ENCODE measurements at regions not wholly inside any gene's neighbourhood (a gene's known extent, or its start where the extent isn't known, plus 50 kb on each side); places are given as distances from the start of the nearest gene placed in this dataset.

- Mint-ChIP-seq H3K4me1 (peaks cover 22% of the 10 kb centered on the region), H3K9me3 (peaks cover 2% of the 10 kb centered on the region), H3K4me3 (no peak overlapping the region), H3K36me3 (ENCODE audit: low read depth) (no peaks in the 10 kb centered on the region), H3K27ac (ENCODE audit: unreplicated experiment) (no peak overlapping the region), H3K27me3 (ENCODE audit: low read depth) (no peaks in the 10 kb centered on the region)
- DNase-seq (ENCODE audit: low read depth, low spot score), result no peak
- TF ChIP-seq CTCF (conservative IDR thresholded peaks at IDR 0.05), result no peak
These were observed 244.2 kb downstream of the ETS1 start for GRCh38 chr11:128343135-128343514.

GRCh38 chr11:128342511-128343134 is 244.7 kb downstream of the ETS1 start:
- Mint-ChIP-seq H3K27me3 (ENCODE audit: low read depth) (no peaks in the 10 kb centered on the region), H3K4me3 (no peak overlapping the region), H3K4me1 (peaks cover 22% of the 10 kb centered on the region), H3K36me3 (ENCODE audit: low read depth) (no peaks in the 10 kb centered on the region), H3K9me3 (peaks cover 2% of the 10 kb centered on the region), H3K27ac (ENCODE audit: unreplicated experiment) (no peak overlapping the region)
- TF ChIP-seq CTCF (conservative IDR thresholded peaks at IDR 0.05), result no peak
- DNase-seq (ENCODE audit: low read depth, low spot score), result no peak

GRCh38 chr11:128341280-128342248 is 245.8 kb downstream of the ETS1 start:
- Mint-ChIP-seq H3K27ac (ENCODE audit: unreplicated experiment) (no peak overlapping the region), H3K9me3 (peaks cover 2% of the 10 kb centered on the region), H3K4me1 (peaks cover 25% of the 10 kb centered on the region), H3K27me3 (ENCODE audit: low read depth) (no peaks in the 10 kb centered on the region), H3K4me3 (peak overlapping the region; percentile 14), H3K36me3 (ENCODE audit: low read depth) (no peaks in the 10 kb centered on the region)
- no peak for TF ChIP-seq CTCF (conservative IDR thresholded peaks at IDR 0.05)
- DNase-seq (ENCODE audit: low read depth, low spot score), result no peak

GRCh38 chr11:128339792-128340191 is 247.6 kb downstream of the ETS1 start:
- Mint-ChIP-seq H3K27me3 (ENCODE audit: low read depth) (no peaks in the 10 kb centered on the region), H3K4me1 (peaks cover 43% of the 10 kb centered on the region), H3K4me3 (no peak overlapping the region), H3K36me3 (ENCODE audit: low read depth) (no peaks in the 10 kb centered on the region), H3K9me3 (peaks cover 2% of the 10 kb centered on the region), H3K27ac (ENCODE audit: unreplicated experiment) (no peak overlapping the region)
- DNase-seq (ENCODE audit: low read depth, low spot score), result no peak
- TF ChIP-seq CTCF (conservative IDR thresholded peaks at IDR 0.05), result no peak

- DNase-seq (ENCODE audit: low read depth, low spot score), result no peak
These were observed 248.5 kb downstream of the ETS1 start for GRCh38 chr11:128338811-128339210.

More at GRCh38 chr11:128338811-128339210, 248.5 kb downstream of the ETS1 start:
- peaks cover 52% of the 10 kb centered on the region for H3K4me1 Mint-ChIP-seq
- H3K36me3 Mint-ChIP-seq (ENCODE audit: low read depth), result no peaks in the 10 kb centered on the region
- peaks cover 2% of the 10 kb centered on the region for H3K9me3 Mint-ChIP-seq
- H3K27me3 Mint-ChIP-seq (ENCODE audit: low read depth), result no peaks in the 10 kb centered on the region
- no peak overlapping the region for H3K4me3 Mint-ChIP-seq
- TF ChIP-seq CTCF (conservative IDR thresholded peaks at IDR 0.05), result no peak
- no peak overlapping the region for H3K27ac Mint-ChIP-seq (ENCODE audit: unreplicated experiment)

Data from neural crest cell (in vitro differentiated cells).